ENCODE measurements at regions not wholly inside any gene's neighbourhood (a gene's known extent, or its start where the extent isn't known, plus 50 kb on each side); places are given as distances from the start of the nearest gene placed in this dataset.
"Not testable (repeated sequence)": the region's sequence is repeated elsewhere in the genome, so short reads cannot be mapped to it uniquely, and the experiment has no call there.

- no peak for DNase-seq (ENCODE audit: low read depth)
- TF ChIP-seq, protein P1, sequence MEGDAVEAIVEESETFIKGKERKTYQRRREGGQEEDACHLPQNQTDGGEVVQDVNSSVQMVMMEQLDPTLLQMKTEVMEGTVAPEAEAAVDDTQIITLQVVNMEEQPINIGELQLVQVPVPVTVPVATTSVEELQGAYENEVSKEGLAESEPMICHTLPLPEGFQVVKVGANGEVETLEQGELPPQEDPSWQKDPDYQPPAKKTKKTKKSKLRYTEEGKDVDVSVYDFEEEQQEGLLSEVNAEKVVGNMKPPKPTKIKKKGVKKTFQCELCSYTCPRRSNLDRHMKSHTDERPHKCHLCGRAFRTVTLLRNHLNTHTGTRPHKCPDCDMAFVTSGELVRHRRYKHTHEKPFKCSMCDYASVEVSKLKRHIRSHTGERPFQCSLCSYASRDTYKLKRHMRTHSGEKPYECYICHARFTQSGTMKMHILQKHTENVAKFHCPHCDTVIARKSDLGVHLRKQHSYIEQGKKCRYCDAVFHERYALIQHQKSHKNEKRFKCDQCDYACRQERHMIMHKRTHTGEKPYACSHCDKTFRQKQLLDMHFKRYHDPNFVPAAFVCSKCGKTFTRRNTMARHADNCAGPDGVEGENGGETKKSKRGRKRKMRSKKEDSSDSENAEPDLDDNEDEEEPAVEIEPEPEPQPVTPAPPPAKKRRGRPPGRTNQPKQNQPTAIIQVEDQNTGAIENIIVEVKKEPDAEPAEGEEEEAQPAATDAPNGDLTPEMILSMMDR (IDR thresholded peaks at IDR 0.05; ENCODE audit: insufficient read depth, low read depth, low read length, missing control alignments), result no peak
- no peak overlapping the region for H3K4me3 ChIP-seq (ENCODE audit: low read depth, low read length)
These were observed 61.8 kb upstream of the ATP2B1 start for GRCh38 chr12:89770391-89770790.

- DNase-seq (ENCODE audit: low read depth), result no peak
- H3K4me3 ChIP-seq (ENCODE audit: low read depth, low read length), result no peak overlapping the region
- TF ChIP-seq, protein P1 (IDR thresholded peaks at IDR 0.05; ENCODE audit: insufficient read depth, low read depth, low read length, missing control alignments), result no peak
These were observed 60.8 kb upstream of the ATP2B1 start for GRCh38 chr12:89769483-89769818.

GRCh38 chr12:89768586-89769482, 60.2 kb upstream of the ATP2B1 start:
- TF ChIP-seq, protein P1 (IDR thresholded peaks at IDR 0.05; ENCODE audit: insufficient read depth, low read depth, low read length, missing control alignments), result no peak
- no peak for DNase-seq (ENCODE audit: low read depth)

GRCh38 chr12:89765959-89766824, 57.6 kb upstream of the ATP2B1 start:
- H3K4me3 ChIP-seq (ENCODE audit: low read depth, low read length), result no peak overlapping the region
- TF ChIP-seq, protein P1 (IDR thresholded peaks at IDR 0.05; ENCODE audit: insufficient read depth, low read depth, low read length, missing control alignments), result no peak
- DNase-seq (ENCODE audit: low read depth), result peak; percentile 58

More at GRCh38 chr12:89768586-89769482, 60.2 kb upstream of the ATP2B1 start:
- H3K4me3 ChIP-seq (ENCODE audit: low read depth, low read length), result no peak overlapping the region

- not testable (repeated sequence) for H3K4me3 ChIP-seq (ENCODE audit: low read depth, low read length); DNase-seq (ENCODE audit: low read depth)
These were observed 55.5 kb upstream of the ATP2B1 start for GRCh38 chr12:89764164-89764563.

- no peak overlapping the region for H3K4me3 ChIP-seq (ENCODE audit: low read depth, low read length)
- peak; percentile 27 for DNase-seq (ENCODE audit: low read depth)
- TF ChIP-seq, protein P1 (IDR thresholded peaks at IDR 0.05; ENCODE audit: insufficient read depth, low read depth, low read length, missing control alignments), result no peak
These were observed 54.0 kb upstream of the ATP2B1 start for GRCh38 chr12:89762498-89763170.

GRCh38 chr12:89760783-89761182, 52.1 kb upstream of the ATP2B1 start:
- peak; percentile 52 for DNase-seq (ENCODE audit: low read depth)
- TF ChIP-seq, protein P1 (IDR thresholded peaks at IDR 0.05; ENCODE audit: insufficient read depth, low read depth, low read length, missing control alignments), result no peak
- H3K4me3 ChIP-seq (ENCODE audit: low read depth, low read length), result no peak overlapping the region
